ENCODE measurements at regions not wholly inside any gene's neighbourhood (a gene's known extent, or its start where the extent isn't known, plus 50 kb on each side); places are given as distances from the start of the nearest gene placed in this dataset.

GRCh38 chr6:155782320-155782731 is 326.7 kb upstream of the NOX3 start:
- Mint-ChIP-seq H3K4me3 (no peak overlapping the region), H3K9me3 (peaks cover 8% of the 10 kb centered on the region), H3K27ac (peak overlapping the region; percentile 71), H3K4me1 (peaks cover 21% of the 10 kb centered on the region), H3K27me3 (ENCODE audit: low read depth) (no peaks in the 10 kb centered on the region), H3K36me3 (no peaks in the 10 kb centered on the region)
- no peak for TF ChIP-seq CTCF (IDR thresholded peaks at IDR 0.05; ENCODE audit: unreplicated experiment)
- DNase-seq (ENCODE audit: low spot score in 2 of 2, unreplicated experiment in 2 of 2) = no peak

- no peak overlapping the region for H3K4me3 Mint-ChIP-seq
- no peak for TF ChIP-seq CTCF (IDR thresholded peaks at IDR 0.05; ENCODE audit: unreplicated experiment)
- no peaks in the 10 kb centered on the region for H3K27me3 Mint-ChIP-seq (ENCODE audit: low read depth)
- no peak overlapping the region for H3K27ac Mint-ChIP-seq
- peaks cover 21% of the 10 kb centered on the region for H3K4me1 Mint-ChIP-seq
- DNase-seq (ENCODE audit: low spot score in 2 of 2, unreplicated experiment in 2 of 2) = no peak
- H3K36me3 Mint-ChIP-seq = no peaks in the 10 kb centered on the region
- no peaks in the 10 kb centered on the region for H3K9me3 Mint-ChIP-seq
Measured at GRCh38 chr6:155779456-155779855, 323.8 kb upstream of the NOX3 start.

- Mint-ChIP-seq H3K4me3 (no peak overlapping the region), H3K4me1 (peaks cover 18% of the 10 kb centered on the region), H3K27ac (no peak overlapping the region), H3K36me3 (no peaks in the 10 kb centered on the region), H3K27me3 (ENCODE audit: low read depth) (peaks cover 4% of the 10 kb centered on the region), H3K9me3 (peaks cover 8% of the 10 kb centered on the region)
- no peak for DNase-seq (ENCODE audit: low spot score in 2 of 2, unreplicated experiment in 2 of 2)
- no peak for TF ChIP-seq CTCF (IDR thresholded peaks at IDR 0.05; ENCODE audit: unreplicated experiment)
Measured at GRCh38 chr6:155778336-155778735, 322.7 kb upstream of the NOX3 start.

- Mint-ChIP-seq H3K36me3 (no peaks in the 10 kb centered on the region), H3K4me3 (no peak overlapping the region), H3K27ac (no peak overlapping the region), H3K9me3 (peaks cover 27% of the 10 kb centered on the region), H3K4me1 (no peaks in the 10 kb centered on the region), H3K27me3 (ENCODE audit: low read depth) (peaks cover 4% of the 10 kb centered on the region)
- no peak for DNase-seq (ENCODE audit: low spot score in 2 of 2, unreplicated experiment in 2 of 2)
- no peak for TF ChIP-seq CTCF (IDR thresholded peaks at IDR 0.05; ENCODE audit: unreplicated experiment)
Measured at GRCh38 chr6:155771822-155772221, 316.2 kb upstream of the NOX3 start.

GRCh38 chr6:155770856-155771255 is 315.2 kb upstream of the NOX3 start:
- no peak for DNase-seq (ENCODE audit: low spot score in 2 of 2, unreplicated experiment in 2 of 2)
- no peaks in the 10 kb centered on the region for H3K4me1 Mint-ChIP-seq
- H3K36me3 Mint-ChIP-seq = no peaks in the 10 kb centered on the region
- TF ChIP-seq CTCF (IDR thresholded peaks at IDR 0.05; ENCODE audit: unreplicated experiment) = no peak
- H3K9me3 Mint-ChIP-seq = peaks cover 27% of the 10 kb centered on the region
- no peak overlapping the region for H3K27ac Mint-ChIP-seq
- H3K27me3 Mint-ChIP-seq (ENCODE audit: low read depth) = peaks cover 4% of the 10 kb centered on the region
- no peak overlapping the region for H3K4me3 Mint-ChIP-seq

GRCh38 chr6:155770313-155770712 is 314.7 kb upstream of the NOX3 start:
- DNase-seq (ENCODE audit: low spot score in 2 of 2, unreplicated experiment in 2 of 2) = no peak
- peaks cover 4% of the 10 kb centered on the region for H3K27me3 Mint-ChIP-seq (ENCODE audit: low read depth)

More at GRCh38 chr6:155770313-155770712, 314.7 kb upstream of the NOX3 start:
- H3K27ac Mint-ChIP-seq = no peak overlapping the region
- no peaks in the 10 kb centered on the region for H3K36me3 Mint-ChIP-seq
- H3K4me3 Mint-ChIP-seq = no peak overlapping the region
- H3K4me1 Mint-ChIP-seq = no peaks in the 10 kb centered on the region
- no peak for TF ChIP-seq CTCF (IDR thresholded peaks at IDR 0.05; ENCODE audit: unreplicated experiment)
- peaks cover 27% of the 10 kb centered on the region for H3K9me3 Mint-ChIP-seq

Measured in mesothelial cell of epicardium (in vitro differentiated cells).